NOMO-1 treated with DMSO at 0.1 percent for 48 hours (cell line): ENCODE measurements at regions not wholly inside any gene's neighbourhood (a gene's known extent, or its start where the extent isn't known, plus 50 kb on each side); places are given as distances from the start of the nearest gene placed in this dataset.
"Not testable (repeated sequence)": the region's sequence is repeated elsewhere in the genome, so short reads cannot be mapped to it uniquely, and the experiment has no call there.

Experiments
- DNase-seq: peaks from one replicate; lab custom pipeline; 2025; ENCODE audit not compliant: unreplicated experiment; lab: John Stamatoyannopoulos, UW

DNA sequence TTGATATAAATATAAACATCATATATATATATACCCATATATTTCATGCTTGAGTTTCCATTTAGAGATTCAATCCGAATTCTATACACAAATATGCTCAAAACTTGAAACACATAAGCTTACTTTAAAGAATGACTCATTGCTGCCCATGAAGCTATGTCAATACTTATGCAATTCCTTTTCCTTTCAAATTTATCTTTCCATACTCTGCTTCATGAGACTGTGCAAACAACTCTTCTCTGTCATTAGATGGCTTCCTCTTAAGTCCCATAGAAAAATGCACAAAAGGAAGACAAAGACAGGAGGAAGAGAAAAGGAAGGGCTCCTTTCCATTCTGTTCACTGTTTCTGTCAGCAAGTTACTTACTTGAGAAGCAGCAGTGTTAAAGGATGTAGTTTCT is 895.7 kb upstream of the SORCS1 start:
- DNase-seq: no peak

DNA sequence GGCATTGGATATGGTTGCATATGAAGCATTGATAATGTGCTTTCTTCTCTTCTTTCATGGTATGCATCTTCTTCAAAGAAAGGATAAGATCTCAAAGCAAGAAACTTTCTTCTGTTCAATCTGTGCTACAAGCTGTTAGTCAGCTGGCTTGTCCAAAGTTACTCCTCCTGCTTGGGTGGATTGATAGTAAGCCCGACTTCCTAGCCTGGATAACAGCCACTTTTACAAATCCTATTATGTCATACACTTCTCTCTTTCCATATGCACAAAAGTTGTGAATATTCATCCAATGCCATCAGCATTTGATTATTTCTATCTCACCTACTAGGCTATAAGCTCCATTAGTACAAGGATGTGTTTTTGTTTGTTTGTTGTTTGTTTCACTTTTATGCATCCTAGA is 891.0 kb upstream of the SORCS1 start:
- DNase-seq: no peak

DNA sequence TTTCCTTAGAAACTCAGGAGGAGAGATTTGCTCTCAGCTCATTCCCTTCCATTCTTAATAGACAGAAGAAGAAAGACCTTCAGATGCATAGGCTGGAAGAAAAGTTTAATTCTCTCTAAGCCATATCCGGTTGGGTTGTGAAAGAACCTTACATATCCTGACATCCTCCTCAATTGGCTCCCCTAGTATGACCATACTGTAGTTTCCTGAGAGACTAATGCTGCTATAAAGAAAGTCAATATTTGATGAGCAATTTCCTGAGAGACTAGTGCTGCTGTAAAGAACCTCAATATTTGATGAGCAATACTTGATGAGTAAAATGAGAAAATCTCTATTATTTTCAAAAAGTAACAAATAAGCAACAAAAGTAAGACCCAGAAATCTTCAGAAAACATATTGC is 888.5 kb upstream of the SORCS1 start:
- no peak for DNase-seq

DNA sequence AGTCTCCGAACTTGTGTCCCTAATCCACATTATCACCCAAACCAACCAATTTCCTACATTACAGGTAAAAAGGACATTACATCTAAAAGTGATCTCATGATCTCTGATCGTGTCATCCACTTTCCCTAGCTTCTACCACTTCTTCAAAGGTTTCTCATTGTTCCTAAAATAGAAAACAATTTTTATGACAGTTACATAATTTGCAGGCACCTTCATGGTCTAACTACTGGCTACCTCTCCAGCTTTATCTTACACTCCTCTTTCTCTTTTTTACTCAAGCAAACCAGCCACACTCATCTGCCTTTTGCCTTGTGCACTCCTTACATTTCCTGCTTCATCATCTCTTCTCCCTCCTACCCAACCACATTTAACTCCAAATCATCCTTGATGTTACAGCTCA is 886.7 kb upstream of the SORCS1 start:
- DNase-seq: no peak

DNA sequence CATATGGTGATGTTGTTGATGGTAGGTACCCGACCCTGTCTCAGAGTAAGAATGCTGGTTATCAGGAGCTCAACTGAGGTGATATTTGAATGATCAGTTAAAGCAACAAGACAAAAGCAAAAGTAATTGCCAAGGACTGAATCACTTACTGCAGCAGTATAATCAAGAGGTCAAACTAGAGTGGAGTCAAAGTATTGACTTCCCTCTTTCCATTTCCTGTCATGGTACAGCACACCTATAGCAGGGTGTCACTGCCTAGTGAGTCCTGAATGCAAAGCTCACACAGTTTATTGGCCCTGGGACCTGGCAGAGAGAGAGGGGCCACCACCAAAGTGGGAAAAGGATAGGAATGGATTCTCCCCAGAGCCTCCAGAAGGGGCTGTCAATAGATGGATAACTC is 886.1 kb upstream of the SORCS1 start:
- DNase-seq: no peak

DNA sequence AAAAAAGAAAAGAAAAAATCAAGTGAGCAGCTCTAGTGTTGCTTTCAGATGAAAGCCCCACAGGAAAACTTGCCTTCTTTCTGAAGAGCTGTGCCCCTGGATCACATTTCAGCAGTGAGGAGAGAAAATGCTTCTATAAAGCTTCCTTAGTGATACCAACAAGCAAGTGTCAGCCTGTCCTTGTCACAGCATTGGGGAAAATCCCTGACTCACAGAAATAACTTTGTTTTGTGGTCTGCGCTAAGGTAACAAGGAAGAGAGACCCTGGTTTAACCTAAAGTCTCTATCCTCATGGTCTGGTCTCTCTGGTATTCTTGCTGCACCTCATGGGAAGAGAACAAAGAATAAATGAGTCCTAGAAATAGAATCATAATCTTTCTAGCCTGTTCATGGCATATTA is 885.2 kb upstream of the SORCS1 start:
- DNase-seq: no peak

DNA sequence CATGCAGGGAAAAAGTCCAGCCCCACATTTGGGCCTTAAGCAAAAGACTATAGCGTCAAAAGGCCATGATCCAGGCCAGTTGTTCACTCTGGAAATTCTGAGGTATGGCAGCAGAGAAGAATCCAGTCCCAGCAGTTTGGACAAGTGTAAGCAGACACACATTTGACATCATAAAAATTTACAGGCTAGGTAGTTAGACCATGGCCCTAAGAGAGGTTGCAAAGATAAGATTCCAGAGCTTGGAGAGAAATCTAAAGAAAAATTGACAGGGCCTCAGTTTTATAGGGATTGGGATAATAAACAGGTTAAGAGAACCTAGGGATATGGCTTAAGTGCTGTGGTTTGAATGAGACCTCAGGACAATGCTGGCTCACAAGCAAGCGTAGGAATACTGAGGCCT is 884.4 kb upstream of the SORCS1 start:
- DNase-seq: no peak

DNA sequence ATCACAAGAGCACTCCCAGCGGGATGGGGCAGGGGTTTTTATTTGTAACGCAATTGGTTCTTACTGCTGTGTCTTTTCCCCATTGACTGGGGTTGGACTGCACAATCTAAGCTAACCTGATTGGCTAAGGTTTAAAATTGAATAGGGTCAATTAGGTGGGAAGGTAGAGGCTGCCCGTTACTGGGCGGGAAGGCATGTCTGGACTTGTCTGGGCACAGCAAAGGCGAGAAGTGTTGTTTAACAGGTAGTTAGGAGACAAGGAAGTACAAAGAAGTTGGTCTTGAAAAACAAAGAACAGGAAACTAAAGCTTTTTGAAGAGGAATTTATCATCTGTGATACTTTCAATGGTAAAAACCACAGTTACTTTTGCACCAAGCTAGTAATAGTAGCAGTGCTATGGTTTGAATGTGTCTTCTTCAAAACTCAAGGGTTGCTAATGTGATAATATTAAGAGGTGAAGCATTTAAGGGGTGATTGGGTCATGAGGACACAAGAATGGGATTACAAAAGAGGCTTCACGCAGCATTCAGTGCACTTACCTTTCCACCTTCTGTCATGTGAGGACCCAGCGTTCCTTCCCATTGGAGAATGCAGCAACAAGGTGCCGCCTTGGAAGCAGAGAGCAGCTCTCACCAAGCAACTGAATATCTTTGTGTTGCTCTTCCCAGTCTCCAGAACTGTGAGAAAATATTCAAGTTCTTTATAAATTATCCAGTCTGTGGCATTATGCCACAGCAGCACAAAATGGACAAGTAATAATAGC is 875.5 kb upstream of the SORCS1 start:
- DNase-seq: no peak

DNA sequence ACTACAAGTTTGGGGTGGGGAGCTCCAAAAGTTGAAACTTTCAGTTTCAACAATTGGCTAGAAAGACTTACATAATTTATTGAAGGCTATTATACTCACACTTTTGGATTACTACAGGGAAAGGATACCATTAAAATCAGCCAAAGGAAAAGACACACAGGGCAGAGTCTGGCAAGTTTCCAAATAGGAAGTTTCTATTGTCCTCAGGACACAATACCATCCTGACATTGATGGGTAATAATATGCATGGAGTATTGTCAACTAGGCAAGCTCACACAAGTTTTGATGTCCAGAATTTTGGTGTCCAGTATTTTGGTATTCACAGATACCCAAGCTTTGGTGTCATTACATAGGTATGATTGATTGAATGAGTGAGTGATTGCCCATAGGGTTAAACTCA is 872.6 kb upstream of the SORCS1 start:
- no peak for DNase-seq

DNA sequence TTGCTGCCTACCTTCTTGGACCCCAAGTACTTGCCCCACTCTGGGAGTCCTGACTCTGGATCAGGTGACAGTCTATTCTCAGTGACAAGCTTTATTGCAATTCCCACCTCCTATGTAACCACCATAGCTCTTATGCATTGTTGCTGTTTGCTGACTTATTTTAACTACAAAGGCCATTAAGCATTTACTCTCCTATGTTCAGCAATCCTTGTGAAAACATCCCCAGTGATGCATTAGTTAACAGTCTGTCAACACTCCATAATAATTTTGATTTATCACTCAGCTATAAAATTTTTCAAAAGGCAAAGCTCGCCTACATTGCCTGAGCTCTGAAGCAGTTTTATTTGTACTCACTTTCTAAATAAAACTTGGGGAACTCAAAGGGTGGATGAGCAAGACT is 871.8 kb upstream of the SORCS1 start:
- no peak for DNase-seq

DNA sequence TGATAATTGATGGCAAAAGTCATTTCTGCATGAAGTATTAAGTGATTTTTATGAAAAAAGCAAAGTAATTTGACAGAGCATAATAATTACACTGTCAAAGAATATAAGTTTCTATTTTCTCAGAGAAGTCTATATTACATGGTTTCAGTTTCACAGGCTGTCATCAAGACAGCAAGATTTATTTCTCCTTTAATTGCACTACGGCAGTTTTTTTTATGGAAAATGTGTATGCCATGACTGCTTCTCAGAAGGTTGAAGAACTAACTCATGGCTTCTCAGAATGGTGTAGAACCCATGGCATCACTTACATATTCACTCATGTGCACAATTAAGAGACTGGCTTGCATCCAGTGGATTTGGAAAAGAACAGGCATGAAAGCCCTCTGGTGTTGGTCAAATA is 870.3 kb upstream of the SORCS1 start:
- DNase-seq: no peak

DNA sequence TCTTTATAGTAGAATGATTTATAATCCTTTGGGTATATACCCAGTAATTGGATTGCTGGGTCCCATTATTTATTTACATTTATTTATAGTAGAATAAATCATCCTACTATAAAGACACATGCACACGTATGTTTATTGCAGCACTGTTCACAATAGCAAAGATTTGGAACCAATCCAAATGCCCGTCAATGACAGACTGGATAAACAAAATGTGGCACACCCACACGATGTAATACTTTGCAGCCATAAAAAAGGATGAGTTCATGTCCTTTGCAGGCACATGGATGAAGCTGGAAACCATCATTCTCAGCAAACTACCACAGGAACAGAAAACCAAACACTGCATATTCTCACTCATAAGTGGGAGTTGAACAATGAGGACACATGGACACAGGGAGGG is 869.0 kb upstream of the SORCS1 start:
- DNase-seq: not testable (repeated sequence)

DNA sequence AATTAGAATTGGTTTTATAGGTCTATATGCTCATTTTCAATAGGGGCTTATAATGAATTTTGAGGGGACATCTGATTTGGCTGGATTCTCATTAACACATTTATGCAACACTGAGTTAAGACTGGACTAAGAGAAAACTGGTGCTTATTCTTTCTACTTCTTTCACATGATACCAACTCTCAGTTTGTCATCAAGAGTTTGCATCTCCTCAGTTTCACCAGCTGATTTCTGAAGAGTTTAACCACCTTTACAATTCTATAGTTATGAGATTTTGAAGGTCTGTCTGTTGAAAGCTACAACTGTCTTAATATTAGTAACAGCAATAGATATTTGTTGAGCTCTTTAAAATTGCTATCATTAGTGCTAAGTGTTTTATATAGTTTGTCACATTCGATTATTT is 867.0 kb upstream of the SORCS1 start:
- no peak for DNase-seq

DNA sequence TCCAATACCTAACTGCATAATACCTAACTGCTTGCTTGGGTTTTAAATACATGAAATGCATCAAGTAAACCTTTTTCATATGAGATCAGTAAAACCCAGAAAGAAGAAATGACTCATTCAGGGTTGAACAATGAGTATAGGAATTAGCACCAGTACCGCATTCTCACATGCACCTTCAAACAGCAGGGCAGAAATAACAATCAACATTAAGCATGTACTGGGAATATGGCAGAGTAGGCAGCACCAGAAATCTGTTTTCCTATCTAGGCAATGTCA is 850.3 kb upstream of the SORCS1 start:
- no peak for DNase-seq

DNA sequence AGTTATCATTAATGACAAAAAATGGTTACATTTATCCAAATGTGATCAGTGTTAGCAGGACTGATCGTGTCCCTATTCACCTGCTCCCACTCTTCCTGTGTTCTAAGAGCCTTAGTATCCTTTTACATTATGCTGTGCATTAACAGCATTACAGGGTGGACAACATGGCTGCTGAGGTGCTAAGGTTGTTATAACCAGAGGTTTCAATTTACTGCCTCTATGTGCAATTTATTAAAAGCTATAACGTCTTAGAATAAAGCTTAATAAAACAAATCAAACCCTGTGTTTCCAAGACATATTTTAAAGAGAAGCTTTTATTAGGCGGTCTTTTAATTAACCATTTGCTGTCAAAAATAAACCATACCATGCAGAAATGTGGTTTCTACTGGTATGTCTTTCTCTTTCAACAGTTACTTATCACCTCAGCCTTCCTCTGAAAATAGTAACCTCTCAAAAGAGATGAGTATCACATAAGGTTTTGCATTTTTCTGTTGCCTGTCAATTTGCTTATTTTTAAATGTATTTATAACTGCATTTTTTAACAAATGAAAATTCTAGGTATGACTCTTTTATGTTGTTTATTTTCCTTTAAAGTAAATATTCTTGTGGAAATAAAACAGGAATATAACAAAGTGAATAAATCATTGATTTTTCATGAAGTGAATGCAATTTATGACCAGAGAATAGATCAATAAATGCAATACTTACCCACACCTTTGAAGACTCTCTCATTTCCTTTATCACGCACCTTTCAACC is 849.8 kb upstream of the SORCS1 start:
- no peak for DNase-seq

DNA sequence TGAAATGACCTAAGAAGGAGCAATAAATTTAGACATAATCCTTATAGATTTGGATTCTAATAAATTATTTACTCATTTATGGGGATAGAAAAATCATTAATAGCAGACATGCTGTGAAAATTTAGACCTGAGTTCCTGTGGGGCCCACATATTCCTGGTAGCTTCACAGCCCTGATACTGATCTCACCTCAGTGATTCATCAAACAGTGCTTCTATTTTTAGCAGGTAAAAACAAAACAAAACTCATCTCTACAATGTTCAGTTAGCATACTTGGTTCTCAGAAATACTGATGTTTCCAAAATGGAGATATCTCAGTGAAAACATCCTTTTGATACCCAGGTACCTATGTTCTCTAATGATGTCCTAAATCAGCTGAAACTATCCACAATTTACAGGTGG is 841.1 kb upstream of the SORCS1 start:
- DNase-seq: no peak

DNA sequence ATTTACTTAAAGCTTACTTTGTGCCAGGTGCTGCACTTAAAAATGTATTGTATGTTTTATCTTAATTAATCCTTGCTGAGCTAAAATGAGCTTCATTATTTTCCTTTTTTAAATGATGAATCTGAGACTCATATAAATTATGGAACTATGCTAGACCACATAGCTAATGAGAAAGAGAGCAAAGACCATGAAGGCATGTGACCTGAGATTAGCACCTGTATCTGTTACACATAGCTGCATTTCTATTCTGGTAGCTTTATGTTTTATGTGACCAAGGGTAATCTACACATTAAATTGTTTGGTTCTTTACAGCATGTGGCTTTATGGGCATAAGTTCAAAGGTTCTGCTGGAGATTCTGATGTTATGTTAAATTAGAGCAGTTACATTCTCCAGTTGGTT is 839.1 kb upstream of the SORCS1 start:
- no peak for DNase-seq

DNA sequence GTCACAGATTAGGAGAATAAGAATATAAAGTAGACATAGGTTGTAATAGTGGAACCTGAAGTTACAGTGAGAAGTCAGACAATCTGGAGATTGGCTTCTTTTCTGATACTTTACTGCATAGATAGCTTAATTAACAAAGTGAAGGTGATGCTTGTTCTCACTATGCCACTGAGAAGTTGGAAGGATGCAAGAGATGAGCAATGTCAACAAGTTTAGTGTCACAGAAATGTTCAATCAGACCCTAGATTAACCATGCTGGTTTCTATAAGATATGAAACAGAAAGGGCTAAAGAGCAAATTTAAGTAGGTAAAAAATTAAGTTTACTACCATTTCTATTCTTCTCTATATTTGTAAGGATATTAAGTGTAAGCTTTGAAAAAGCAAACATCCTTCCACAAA is 838.6 kb upstream of the SORCS1 start:
- no peak for DNase-seq

DNA sequence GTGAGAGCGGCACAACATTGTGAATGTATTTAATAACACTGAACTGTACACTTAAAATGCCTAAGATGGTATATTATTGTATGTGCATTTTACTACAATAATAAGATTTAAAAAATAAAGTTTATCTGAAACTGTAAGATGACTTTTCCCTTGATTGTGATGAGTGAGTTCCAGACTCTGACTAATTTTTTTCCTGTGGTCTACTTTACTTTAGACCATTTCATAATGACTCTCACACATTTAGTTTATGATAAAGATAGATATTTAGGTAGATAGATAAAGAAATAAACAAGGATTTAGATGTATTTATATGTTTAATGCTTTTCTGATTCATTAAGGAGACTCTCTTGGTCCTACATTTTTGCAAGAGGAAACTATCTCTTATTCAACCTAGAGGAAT is 835.9 kb upstream of the SORCS1 start:
- no peak for DNase-seq

DNA sequence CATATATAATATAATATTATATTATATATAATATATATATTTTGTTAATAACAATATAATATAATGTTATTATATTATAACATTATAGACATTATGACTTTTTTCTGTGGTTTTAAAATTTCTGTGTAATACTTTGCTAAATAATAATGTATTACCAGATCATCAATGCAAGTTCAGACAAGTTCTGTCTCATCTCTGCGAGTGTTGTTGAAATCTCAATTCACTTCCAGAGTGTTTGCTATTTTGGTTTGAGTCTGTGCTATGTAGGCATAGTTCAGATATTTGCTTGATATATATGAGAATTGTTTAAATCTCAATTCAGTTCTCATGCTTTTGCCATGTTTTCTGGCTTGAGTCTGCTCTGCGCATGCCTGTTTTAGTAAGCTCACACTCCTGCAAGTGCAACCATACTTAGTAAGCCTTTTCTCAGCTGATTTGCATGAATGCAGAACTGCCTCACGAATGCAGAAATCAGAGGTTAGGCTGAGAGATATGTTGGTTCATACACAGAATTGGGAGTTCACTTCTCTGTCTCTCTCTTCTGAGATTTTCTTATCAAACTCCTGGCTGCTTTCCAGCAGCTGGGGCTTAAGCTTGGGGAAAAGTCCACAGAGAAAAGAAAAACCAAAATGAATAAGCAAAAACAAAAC is 830.2 kb upstream of the SORCS1 start:
- DNase-seq: no peak

DNA sequence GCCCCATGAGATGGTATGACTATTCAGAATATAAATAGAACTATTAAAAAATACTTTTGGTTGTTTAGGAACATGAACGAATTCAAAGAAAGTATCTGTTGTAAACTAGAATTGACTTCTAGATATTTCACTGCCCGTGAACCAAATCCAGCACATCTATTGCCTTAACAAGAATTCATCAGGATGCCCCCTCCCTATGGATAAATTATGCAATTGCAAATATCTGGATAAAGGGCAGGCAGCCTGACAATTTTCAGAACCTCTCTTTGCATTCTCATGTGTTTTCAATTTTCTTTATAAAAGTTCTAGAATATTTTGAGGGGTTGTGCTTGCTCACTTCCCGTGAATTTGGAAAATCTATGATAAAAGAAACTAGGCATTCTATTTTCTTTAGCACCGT is 822.1 kb upstream of the SORCS1 start:
- DNase-seq: no peak

DNA sequence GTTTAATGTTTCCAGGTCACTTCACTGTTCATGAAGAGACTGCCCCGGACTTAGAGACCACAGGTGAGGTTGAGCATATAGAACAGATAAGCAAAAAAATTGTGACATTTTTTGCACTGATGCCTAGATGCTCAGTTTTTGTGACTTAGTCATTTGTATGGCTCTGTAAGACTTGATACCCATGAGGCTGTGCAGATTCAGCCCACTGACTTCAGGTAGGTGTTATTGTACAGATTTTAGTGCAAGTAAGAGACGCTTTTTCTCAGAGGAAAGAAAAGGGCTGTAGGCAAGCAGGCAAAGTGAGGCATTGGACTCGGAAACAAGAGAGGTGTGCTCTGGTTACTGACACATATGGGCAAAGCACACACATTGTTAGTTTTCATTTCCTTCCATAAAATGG is 820.1 kb upstream of the SORCS1 start:
- no peak for DNase-seq

DNA sequence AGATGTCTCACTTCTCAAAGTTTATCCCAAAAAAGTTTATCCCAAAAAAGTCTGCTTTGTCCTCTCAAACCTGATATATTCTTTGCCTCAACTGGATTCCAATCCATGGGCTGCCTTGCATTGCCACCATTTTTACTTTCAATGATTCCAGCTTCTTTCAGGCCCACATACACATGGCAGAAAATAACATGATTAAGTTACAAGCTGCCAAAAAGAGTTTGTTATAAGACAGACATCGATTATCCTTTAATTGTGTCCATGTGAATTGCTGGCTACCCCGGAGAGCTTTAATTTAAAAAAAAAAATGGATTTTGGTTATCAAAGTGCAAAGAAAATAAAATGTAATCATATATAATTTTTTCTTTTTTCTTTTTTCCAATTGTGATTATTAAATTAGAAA is 819.6 kb upstream of the SORCS1 start:
- DNase-seq: no peak
